GM21390 (cell line): ENCODE measurements at regions not wholly inside any gene's neighbourhood (a gene's known extent, or its start where the extent isn't known, plus 50 kb on each side); places are given as distances from the start of the nearest gene placed in this dataset.
"Not testable (repeated sequence)": the region's sequence is repeated elsewhere in the genome, so short reads cannot be mapped to it uniquely, and the experiment has no call there.

Experiments
- ATAC-seq: cut with Tn5 transposase; IDR thresholded peaks from one replicate; pipeline ENCODE4 v1.9.1; 2021; ENCODE audit not compliant: unreplicated experiment

- not testable (repeated sequence) for ATAC-seq
These were observed 858.8 kb downstream of the TUBA3C start for GRCh38 chr13:18322821-18323220.

DNA sequence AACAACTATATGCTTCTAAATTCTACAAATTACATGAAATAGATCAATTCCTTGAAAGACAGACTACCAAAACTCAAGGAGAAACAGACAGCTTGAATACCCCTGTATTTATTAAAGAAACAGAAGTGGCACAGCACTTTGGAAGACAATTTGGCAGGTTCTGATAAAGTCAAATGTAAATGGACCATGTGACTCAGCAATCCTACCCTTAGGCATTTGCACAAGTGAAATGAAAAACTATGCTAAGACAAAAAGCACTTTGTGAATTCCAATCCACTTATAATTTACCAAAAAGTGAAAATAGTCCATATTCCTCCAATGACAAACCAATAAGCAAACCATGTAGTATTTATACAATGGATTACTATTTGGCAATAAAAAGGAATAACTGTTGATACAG is 862.0 kb downstream of the TUBA3C start:
- not testable (repeated sequence) for ATAC-seq

DNA sequence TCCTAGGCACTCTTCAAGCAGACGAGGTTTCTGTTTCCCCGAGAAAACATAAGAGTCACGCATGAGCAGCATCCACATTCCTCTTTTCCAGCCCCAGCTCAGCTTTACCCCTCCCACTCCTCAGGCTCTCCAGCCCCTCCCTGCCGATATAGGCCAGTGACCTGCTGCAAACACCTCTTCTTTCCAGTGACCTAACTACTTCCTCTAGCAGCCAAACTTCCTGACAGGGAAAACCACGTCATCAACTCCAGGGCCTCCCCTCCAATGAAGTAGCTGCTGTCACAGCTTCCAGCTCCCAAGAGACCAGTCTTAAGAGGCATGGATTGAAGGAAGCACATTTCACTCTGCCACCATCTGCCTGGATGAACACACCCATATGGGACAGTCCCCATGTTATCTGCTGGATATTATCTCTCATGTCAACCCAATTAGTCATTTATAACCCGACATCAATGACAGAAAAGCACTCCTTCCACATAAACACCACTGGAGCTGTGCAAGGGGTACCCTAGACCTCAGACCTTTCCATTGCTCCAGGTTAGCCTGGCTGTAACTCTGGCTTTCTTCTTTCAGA is 878.3 kb downstream of the TUBA3C start:
- not testable (repeated sequence) for ATAC-seq

GRCh38 chr13:18300968-18301367 is 880.7 kb downstream of the TUBA3C start:
- ATAC-seq, result not testable (repeated sequence)

- not testable (repeated sequence) for ATAC-seq
These were observed 884.3 kb downstream of the TUBA3C start for GRCh38 chr13:18297359-18297758.

DNA sequence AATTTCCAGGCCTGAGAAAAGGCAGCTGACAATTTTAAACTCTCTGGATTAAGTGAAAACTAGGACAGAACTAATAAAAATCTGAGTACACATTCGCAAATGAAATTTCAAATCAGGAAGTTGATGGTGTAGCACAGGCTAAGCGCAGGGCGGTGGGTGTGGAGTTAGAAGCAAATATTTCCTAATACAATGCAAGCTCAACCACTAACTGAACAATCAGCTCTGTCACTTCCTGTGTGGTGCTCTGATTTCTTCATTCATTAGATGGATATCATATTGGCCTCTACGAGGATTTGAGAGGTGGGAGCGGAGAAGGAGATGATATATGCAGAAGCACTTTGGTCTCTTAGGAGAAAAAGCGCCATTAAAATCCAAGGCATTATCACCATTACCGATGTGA is 885.0 kb downstream of the TUBA3C start:
- not testable (repeated sequence) for ATAC-seq

DNA sequence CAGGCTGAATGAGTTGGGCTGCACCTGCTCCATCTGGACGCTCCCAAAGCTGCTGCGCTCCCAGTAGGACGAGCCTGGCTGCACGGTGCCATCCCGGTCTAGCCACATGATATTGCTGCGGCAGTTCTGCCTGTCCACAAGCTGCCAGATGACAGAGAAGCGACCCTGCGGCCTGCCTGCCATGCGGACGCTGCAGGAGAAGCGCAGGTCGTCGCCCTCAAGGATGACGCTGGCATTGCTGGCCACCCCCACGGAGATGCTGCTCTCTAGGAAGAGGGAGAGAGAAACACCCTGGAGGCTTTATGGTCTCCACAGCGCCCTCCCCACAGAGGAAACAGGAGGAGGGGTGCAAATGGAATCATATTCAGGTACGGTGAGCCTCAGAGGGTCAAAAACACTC is 887.3 kb downstream of the TUBA3C start:
- not testable (repeated sequence) for ATAC-seq

GRCh38 chr13:18286848-18287247 is 894.8 kb downstream of the TUBA3C start:
- not testable (repeated sequence) for ATAC-seq

DNA sequence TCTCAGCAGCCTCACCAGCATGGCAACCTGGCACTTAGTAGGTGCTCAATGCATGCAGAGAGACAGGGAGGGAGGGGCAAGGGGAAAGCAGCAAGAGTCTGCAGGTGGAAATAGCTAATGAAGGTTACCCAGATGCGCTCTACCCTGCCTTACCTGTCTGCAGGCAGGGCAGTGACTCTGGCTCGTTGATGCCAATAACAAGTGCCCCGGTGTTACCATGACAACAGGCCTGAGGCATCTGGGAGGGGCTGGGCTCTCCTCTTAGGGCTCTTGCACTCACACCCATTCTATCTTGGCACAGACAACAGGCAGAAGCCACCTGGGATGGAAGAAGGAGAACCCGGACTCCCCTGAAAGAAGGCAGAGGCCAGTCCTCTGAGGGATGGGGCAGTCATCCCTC is 896.0 kb downstream of the TUBA3C start:
- ATAC-seq, result not testable (repeated sequence)

DNA sequence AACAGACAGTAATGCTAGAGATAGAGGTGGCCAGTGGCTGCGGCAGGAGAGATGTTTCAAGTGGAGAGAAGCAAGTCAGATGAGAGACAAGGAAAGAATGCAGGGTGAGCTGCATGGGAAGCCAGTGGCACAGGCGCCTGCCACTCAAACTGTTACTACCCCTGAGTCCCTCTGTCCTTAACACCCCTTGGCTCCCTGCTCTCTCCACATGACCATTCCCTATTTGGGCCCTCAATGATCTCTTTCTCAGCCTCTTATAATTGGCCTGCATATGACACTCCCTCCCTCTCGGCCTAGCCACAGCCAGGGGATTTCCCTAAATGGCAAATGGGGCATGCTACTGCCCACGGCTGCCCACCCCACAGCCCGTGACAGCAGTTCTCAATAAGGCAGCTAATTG is 897.6 kb downstream of the TUBA3C start:
- not testable (repeated sequence) for ATAC-seq

DNA sequence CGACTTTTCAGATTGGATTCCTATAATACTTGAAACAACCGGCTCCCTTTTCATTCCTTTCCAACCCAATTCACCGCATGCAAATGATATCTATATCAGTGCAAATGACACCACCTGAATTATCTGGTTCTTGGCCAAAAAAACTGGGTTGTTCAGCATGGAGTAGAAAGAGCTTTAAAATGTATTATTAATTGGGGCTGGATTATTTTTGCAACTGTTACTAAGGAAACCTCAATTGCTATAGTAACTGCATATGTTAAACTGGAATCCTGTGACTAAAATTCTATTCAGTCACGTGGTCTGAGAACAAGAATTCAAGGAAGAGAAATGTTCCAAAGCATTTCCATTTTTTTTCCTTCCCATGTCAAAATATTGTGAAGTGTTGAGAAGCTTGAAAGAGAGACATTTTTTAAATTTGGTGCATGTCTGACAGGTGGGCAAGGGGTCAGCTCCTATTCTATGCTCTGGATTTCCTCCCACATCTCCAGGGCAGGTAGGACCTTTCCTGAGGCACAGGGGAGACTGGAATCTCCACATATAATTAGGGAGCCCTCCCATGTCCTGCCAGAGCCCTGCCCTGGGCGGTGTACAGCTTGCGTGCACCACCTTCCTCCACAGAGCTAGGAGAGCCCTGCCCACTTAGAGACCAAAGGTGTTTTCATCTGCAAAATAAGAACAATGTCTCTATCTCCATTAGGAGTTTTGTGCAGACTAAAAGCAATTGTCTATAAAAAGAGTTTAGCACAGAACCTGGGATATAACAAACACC is 899.6 kb downstream of the TUBA3C start:
- ATAC-seq, result not testable (repeated sequence)

DNA sequence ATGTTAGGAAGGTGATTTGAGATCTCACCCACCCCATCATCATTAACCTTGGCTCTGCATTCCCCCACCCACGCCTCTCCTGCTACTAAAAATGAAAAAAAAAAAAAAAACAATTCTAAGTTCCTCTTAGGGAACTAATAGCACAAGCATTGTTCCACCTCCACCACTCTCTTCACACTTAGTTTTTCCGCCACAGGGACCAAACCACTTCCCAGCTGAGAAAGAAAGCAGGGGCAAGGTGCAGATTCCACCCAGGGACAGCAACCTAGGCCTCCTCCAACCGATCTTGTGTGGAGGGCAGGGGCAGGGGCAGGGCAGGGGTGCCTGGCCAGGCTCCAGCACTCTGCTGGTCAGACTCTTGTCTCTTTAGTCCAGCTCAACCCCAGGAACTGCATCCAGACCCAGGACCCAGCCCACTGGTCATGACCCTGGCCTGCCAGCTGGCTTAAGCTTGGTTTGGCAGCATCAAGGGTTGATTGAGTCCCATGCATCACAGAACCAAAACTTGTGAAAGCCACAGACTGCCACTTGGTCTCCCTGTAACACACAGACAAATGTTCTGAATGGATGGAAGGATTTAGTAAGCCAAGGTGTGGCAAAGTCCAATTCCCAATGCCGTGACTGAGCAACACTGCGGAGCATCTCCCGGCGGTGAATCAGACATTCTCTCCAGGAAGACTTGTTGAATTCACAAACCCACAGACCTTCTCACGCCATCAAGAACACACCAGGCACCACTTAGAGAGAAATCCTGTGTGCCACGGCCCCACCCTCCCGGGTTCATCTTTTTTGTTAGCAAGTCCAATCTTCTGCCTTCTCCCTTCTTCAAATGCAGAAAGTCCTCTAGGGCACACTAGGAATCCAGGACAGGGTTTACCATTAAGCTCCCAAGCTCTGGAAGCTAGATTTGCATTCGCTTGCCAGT is 900.5 kb downstream of the TUBA3C start:
- not testable (repeated sequence) for ATAC-seq

- ATAC-seq, result not testable (repeated sequence)
These were observed 901.7 kb downstream of the TUBA3C start for GRCh38 chr13:18279971-18280370.

- not testable (repeated sequence) for ATAC-seq
These were observed 904.3 kb downstream of the TUBA3C start for GRCh38 chr13:18277372-18277771.

DNA sequence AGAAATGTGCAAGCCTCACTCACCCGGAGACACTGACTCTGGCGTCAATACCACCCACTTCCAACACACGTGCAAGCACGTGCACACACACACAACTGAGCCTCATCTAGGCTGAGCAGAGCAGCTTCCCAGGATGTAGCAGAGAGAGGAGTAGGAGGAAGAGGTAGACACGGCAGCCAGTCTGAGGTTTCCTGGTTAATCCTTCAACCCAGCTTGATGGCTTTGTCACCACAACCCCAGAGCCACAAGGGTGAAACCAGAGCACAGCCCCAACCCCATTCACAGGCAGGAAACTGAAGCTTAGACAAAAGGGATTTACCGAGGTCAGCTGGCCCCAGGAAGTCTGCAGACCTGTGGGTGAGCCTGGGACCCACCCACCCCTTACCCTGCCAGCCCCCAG is 905.3 kb downstream of the TUBA3C start:
- ATAC-seq, result not testable (repeated sequence)

DNA sequence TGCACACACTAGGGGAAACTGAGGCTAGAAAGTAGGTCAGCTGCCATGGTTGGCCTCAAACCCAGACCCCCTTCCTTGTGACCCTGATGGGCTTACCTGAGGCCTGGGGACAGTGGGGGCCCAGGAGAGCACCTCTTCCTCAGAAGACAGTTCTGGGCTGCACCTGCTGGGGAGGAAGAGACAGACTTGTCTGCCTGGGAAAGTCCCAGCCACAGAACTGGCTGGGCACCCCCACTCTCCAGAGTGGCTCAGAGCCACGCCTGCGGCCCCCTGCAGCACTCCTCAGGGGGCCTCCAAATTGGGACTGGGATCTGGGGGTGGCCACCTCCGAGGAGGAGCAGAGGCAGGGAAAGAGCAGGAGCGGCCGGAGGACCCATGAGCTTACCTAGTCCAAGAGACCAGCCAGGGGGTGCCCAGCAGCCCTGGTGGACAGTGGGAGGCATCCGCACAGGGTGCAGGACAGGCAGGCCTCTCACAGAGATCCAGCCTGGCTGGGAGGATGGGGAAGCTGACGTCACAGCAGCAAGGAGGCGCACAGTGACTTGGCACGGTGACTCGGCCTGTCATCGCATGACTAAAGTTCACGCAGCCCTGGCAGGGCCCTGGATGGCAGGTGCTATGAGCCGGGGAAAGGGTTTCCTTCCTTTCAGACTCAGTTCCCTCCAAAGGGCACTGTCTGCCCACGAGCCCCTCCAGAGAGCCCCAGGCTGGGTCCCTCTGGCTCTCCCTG is 907.7 kb downstream of the TUBA3C start:
- not testable (repeated sequence) for ATAC-seq

DNA sequence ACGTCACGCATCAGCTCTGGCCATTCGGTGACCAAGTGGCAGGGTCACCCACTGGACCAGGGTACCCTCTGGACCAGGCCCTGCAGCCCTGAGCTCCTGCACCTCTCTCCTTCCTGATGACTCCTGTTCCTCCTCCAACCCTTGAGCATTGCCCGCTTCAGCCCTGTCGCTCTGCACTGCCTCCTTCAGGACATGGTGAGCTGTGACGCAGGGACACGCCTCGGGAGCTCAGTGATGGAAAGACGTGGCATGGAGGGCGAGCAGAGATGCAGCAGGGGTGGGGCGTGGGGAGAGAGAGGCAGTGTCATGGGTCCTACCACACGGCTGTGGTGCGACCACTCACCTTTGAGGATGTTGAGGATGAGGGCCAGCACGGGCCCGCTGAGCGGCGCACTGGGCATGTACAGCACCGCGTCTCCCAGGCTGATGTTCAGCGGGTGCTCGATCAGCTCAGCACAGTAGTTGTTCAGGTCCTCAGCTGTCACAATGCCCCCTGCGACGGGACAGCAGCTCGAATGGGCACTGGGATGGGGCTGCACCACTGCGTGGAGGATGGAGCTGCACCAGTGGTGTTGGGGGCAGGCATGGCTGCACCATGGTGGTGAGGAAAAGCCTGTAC is 922.7 kb downstream of the TUBA3C start:
- ATAC-seq, result not testable (repeated sequence)

DNA sequence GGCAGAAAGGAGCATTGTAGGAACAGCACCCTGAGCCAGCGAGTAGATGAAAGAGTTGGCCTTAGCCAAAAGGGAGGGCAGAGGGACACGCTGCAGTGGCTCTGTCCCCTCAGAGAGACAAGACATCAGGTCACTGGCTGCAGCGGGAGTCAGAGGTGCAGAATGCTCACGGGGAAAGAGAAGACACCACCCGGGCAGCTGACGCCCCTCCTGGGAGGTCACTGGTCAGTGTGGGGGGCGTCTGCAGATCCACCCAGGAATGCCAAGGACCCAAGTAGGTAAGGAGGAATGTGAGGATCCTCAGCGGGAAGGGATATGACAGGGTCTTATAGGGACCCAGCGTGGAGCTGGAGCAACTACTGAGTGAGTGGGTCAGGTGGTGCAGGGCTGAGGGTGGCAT is 923.9 kb downstream of the TUBA3C start:
- not testable (repeated sequence) for ATAC-seq

DNA sequence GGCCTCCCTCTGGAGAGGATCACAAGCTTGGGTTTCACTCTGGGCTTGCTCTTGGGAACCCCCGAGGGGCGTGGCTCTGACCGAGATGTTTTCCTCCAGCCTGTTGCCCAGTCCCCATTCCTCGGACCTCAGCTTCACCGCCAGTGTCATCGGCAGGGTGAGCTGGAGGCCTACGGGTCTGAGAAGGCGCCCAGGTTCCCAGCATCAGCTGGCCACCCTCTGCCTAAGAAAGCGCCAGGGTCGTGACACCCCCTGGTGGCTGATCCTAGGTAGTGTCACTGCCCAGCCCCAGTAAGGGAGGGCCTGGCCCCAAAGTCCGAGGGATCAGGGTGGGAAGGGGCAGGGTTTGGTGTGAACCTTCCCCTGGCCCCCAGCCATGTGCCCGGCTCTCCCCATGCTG is 928.8 kb downstream of the TUBA3C start:
- ATAC-seq, result not testable (repeated sequence)

- ATAC-seq, result not testable (repeated sequence)
These were observed 932.9 kb downstream of the TUBA3C start for GRCh38 chr13:18248533-18249240.
